Activated CD4-positive, alpha-beta T cell treated with anti-CD3 and anti-CD28 coated beads for 4 hours (primary cell): ENCODE measurements at regions not wholly inside any gene's neighbourhood (a gene's known extent, or its start where the extent isn't known, plus 50 kb on each side); places are given as distances from the start of the nearest gene placed in this dataset.
"Not testable (repeated sequence)": the region's sequence is repeated elsewhere in the genome, so short reads cannot be mapped to it uniquely, and the experiment has no call there.

Experiments
- DNase-seq, 2 donors: peaks; one replicate each; pipeline ENCODE4 v3.0.0-alpha.2; 2020

DNA sequence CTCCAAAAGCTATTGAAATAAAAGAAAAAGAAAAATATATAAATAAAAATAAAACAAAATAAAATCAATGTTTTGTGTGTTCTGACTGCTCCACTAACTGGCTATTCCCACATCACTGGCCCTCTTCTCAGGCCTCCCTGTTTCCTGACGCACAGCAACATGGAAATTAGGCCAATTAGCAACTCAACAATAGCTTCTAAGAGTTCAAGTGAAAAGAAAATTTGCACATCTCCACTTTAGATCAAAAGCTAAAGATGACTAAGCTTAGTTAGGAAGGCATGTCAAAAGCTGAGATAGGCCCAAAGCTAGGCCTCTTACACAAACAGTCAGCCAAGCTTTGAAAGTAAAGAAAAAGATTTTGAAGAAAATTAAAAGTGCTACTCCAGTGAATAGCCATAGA, 200.8 kb downstream of the DUSP6 start:
- DNase-seq = no peak

DNA sequence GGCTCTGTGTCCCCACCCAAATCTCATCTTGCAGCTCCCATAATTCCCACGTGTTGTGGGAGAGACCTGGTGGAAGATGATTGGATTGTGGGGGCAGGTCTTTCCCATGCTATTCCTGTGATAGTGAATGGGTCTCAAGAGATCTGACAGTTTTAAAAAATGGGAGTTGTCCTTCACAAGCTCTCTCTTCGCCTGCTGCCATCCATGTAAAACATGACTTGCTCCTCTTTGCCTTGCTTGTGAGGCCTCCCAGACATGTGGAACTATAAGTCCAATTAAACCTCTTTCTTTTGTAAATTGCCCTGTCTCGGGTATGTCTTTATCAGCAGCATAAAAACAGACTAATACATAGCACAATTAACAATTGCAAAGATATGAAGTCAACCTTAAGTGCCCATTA, 201.5 kb downstream of the DUSP6 start:
- not testable (repeated sequence) for DNase-seq

DNA sequence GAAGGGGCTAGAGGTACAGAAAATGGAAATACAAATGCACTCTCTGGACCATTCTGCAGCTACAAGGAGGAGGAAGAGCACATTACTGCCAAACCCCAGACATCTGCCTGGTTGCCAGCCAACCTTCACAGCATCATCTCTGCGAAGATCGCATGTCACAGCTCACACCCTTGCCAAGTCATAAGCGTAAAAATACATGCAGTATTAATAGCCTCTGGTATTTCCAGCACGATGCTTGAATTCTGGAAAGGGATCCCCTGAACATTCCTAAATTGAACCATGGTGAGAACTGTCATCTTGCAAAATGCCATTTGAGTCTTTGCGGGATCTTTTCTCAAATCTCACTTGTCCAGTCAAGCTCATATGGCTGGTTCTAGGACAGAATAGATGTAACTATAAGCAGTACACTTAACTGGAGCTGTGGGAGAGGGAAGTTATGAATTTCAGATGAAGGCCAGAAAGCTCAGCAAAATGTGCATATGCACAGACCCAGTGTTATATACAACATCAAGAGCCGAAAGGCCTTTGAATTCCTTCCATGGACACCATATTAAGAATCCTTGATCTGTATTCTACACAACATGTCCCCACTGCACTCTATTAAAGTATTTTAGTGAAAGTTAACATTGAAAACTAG, 211.6 kb downstream of the DUSP6 start:
- no peak for DNase-seq

DNA sequence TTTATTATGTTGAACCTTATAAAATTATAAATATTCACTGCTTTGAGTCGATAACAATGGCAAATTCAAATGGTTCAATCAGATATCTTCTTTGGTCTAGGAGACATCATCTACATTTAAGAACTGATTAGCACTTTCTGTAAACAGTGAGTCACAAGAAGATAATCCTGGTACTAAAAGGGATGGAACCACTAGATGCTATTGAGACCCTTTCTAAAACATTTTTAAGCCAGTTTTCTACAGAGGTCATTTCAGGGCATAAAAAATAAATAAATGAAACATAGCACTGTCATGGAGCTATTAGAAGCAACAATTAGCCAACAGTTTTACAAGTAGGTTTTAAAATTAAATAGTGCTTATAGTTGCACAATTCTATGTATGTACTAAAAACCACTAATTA, 212.2 kb downstream of the DUSP6 start:
- no peak for DNase-seq

DNA sequence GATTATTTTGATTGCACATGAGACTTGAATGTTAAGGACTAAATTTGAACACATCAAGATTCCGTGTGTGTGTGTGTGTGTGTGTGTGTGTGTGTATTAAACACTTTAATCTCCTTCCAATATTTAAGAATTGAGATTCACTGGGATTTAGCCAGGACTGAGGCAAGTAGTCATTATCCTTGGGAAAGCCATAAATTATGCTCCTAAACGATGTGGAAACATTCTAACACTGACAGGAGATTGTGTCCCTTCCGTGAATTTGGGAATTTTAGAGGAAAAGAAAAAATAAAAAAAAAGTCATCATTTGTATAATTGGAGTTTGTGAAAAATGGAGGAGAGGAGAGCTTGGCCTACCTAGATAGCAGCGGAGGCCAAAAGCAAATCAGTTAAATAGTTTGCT, 212.9 kb downstream of the DUSP6 start:
- no peak for DNase-seq

DNA sequence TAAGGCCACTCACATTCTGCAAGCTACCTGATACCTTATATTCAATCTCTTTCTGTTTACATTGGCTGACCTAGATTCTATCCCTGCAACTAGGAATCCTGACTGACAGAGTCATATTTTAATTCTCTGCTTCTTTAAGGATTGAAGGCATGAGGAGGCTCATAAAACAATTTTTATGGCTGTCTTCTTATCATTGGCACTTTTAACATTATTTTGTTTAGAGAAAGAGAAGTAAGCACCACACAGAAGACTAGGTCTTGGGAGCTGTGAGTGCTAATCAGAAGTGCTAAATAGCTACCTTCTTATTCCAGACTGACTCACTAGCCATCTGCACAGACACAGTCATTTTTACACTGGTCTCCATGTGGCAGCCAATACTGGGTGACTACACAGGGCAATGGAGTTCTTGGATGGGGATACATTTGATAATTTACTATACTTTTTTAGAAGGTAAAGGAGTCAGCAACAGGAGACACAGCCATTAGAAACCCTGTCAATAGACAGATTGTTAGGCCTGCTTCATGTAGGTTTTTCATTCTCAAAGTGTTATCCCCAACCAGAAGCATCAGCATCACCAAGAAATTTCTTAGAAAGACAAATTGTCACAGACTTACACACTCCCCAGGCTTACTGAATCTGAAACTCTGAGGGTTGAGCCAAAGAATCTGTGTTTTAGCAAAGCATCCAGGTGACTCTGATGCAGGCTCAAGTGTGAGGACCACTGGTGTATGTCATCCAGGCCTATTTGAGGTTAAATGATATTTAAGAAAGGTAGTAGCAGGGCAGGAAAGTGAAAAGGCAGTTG, 214.1 kb downstream of the DUSP6 start:
- no peak for DNase-seq

DNA sequence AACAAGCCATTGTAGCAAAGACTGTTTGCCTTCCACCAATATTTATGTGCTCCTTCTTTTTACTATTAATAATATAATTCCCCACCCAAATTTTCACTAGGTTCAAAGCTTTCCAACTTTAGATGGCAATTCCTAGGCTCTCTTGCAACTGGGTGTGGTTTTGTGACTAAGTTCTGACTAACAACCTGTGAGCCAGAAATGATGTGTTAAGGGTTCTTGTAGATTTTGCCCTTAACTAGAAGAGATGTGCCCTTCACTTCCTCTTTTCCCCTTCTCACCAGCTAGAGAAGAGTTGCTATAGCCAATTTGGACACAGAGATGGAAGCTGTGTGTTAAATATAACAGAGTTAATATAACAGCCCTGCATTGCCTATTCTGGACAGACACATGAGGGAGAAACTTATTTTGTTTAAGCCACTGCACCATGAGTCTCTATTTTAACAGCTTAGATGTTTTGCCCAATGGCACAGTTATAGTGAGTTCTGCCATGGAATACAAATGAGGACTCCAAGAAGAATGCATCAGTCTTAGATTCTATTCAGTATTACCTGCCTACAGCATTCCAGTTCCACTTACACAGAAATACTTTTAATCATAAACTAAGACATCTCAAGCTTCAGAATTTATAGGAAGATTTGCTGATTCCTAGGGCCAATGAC, 216.2 kb downstream of the DUSP6 start:
- DNase-seq = no peak

DNA sequence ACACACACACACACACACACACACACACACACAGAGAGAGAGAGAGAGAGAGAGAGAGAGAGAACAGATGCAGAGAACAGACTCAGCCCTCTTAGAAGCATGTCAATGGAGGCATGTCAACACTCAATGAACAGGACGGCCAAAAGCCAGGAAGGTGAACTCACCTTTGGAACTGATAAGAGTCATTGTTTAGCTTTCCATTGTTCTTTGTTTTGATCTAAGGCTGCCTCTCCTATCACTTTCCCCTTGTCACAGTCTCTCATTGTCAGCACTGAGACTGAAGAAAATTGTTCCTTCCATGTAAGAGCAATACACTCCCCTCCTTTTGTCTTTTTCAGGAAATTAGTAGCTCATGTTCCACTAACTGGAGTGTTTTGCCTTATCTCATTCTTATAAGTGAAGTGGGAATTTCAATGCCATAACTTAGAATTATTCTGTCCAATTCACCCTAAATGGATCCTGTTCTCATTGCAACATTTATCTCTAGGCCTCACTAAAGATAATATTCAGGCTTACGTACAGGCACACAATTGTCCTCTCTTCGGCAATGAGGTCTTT, 218.0 kb downstream of the DUSP6 start:
- DNase-seq = no peak

DNA sequence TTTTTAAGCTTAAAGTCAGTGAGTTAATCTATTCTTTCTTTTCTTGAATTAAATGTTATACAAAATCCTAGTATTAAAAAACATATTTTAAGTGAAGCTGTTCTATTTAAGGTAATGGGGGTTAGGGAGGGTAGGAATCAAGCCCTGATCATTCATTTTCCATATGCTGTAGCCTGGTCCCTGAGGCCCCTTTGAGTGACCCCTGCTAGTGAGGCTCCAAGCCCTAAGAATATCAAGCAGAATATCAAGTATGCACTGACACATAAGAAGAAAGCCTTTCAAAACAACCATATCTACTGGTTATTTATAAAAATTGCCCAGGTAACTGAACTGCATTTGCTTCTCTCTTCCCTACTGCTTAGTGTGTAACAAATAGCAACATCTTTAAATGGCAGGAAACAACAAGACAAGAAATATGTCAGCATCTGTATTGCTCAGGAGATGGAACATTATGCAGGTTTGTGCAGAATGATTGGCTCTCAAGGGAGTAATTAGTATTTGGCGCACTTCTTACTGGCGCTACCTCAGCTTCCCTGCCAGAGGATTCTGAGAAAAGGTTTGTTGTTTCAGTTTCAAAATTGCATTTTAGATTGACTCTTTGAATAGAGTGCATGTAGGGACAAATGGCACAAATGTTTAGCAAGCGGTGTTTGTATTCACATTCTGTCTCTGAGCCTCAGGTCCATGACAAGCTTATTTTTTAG, 223.0 kb downstream of the DUSP6 start:
- DNase-seq = no peak

DNA sequence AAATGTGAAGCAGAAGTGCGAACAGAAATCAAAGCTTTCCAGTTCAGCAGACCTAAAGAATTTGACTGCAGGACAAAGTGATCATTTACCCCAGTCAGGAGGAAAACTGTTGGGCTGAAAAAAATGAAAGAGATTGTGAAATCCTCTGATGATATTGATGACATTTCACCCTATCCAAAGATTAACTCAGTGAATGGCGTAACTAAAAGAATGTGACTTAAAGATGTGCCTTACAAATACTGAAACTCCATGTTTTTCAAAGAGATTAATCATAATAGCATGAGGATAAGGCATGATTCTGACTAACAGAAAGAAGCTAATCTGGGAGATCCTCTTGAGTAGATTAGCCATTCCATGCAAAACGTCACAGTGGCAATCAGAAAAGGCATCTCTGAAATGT, 225.6 kb downstream of the DUSP6 start:
- no peak for DNase-seq

DNA sequence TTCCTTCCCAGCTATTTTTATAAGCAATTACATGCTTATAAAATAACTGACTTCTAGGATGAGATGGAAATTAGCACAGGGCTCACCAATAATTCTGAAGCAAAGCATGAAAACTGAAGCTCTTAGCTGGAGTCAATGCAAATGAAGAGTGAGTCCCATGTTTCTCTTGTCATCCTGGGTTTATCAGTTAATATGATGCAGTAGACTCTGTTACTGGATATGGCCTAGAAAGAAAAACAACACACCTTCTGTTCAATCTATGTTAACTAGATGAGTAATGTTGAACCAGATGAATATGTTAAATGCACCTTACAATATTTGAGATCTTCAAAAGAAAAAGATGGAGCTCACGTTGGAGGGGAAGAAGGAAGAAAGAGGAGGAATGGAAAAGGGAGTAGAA, 229.4 kb downstream of the DUSP6 start:
- DNase-seq = no peak

DNA sequence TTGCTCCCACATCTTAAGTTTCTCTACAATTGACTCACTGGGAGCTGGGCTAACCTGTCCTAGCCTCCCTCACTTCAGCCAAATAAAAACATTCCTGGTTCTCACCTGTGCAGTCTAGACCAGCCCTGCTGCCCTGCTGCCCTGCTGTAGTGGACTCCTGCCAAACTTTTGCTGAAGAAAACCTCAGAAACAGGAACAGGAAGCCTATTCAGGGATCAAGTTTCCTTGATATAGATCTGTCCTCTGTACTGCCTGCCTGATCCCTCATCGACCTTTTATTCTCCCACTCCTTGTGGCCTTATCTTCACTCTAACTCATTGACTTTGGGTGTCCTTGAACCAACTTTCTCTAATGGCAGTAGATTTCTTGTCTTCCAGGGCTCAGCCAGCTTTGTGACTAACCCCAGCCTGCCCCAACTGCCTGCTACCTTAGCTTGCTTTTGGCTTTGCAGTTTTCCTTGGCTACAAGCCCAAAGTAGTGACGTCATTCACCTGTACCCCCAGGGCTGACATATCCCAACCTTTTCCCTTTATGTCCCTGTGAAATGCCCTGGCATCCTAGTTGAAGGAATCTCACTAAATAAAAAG, 234.8 kb downstream of the DUSP6 start:
- no peak for DNase-seq

DNA sequence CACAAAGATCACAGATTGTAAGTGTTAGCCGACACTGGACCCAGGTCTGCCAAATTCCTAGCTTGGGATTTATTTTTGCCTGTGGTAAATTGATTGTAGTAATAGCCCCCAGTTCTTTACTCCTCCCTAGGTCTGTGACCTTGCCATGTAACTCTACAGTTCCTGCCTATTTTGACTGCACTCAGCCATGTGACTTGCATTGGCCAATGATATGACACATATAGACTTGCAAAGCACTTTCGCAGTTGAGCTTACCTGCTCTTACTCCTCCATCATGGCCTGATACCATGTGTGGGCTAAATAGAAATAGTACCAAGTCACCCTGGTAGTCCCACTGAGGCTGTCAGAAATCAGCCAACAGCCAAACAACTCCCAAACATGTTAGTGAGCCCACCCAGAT, 240.3 kb downstream of the DUSP6 start:
- DNase-seq = no peak

DNA sequence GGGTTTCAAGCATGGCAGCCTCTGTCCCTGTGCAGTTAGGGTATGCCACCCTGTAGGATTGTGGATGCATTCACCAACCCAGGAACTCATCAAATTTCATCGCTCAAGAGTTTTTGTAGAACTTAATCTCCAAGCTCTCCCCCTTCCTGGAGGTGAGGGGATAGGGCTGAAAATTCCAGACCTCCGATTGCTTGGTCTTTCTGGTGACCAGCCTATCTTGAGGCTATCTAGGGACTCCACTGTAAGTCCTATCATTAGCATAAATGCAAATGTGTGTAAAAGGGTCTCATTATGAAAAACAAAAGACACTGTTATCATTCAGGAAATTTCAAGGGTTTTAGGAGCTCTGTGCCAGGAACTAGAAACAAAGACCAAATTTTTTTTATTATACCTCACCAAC, 244.0 kb downstream of the DUSP6 start:
- DNase-seq = no peak

DNA sequence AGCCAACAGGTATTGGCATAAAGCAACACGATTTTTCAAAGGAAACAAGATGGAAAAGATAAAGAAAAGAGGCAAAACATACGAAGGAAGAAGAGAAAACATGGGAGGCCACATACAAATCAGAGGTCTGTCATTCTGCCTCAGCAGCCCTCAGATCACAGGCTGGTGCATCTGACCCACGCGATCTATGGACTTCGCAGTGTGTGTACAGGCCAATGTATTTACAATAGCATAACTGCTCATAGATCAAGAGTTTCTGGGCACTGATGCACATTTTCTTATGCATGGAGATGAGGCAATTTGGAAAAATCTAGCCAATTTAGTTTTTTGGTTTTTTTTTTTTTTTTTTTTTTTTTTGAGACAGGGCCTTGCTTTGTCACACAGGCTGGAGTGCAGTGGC, 245.4 kb downstream of the DUSP6 start:
- no peak for DNase-seq

DNA sequence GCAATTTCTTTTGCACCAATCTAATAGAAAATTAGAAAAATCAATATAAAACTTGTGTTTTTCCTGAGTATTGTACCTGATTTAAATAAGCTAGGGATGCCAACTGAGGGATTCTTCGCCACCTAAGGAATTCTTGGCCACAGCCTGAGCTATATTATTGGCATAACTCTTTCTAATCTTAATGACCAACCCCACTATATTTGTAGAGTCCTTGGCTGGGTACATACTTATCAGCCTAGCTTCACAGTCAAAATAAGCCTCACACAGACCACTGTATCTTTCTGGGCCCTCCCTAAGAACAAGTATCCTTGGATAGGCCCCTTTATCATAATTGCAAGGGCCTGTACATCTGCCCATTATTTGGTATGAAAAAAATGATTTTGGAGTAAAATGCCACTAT, 247.1 kb downstream of the DUSP6 start:
- no peak for DNase-seq

DNA sequence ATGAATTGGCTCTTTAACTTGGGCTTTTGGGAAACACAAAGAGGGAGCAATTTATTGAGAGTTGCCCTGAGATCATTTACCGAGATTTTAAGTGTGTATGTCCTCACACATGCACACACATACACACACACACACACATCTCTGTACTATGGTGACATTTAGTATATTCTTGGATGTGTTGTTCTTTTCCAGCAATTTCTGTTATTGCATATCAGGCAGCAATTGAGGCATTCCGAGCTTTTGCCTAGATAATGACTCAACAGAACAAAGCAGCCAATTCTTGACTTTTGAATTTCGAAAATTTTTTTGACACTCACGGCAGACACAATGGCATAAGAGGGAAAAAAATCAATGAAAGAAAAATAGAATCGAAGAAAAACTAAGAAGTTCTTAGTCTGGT, 248.5 kb downstream of the DUSP6 start:
- no peak for DNase-seq

DNA sequence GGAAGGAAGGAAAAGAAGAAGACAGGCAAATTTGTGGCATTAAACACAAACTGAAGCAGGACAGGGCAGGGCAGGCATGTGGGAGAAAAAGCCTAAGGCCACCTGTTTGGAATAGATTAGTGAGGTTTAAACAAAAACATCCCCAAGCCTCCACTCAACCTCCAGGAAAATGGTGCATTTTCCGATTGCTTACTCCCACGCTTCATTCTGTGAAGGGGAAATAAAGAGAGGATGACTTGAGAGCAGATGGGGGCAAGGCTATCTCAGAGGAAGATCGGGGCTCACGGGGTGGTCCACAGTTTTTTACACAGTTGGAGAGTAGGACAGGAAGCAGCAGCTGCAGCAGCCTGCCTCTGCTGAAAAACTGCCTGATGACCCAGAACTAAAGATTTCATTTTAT, 250.9 kb downstream of the DUSP6 start:
- DNase-seq = no peak

DNA sequence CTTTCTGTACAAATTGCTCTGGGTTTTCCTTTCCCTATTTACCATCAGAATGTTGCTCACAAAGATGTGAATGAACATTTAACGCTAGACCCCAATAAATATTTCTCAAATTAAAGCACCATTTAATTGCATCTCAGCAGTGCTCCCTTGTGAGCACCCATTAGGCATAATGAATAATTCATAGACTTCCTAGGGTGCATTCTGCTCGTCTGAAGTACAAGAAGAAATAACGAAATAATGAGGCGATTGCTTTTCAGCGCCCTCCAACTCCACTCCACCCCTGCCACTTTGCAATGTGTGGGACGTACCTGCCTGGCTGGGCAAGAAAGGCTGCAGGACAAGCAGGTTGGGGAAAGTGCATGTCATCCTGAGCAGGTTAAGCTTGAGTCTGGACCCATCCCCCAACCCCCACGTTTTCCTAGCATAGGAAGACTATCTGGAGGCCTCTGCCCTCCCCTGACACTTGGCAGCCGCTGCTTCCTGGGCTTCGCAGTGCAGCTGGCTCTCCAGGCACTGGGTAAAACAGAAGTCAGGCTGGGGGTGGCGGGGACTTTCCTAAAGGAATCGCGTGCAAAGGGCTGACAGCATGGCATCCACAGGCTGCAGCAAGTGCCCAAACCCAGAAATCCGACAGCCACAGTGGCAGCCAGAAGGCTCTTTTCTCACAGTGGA, 253.7 kb downstream of the DUSP6 start:
- no peak for DNase-seq

DNA sequence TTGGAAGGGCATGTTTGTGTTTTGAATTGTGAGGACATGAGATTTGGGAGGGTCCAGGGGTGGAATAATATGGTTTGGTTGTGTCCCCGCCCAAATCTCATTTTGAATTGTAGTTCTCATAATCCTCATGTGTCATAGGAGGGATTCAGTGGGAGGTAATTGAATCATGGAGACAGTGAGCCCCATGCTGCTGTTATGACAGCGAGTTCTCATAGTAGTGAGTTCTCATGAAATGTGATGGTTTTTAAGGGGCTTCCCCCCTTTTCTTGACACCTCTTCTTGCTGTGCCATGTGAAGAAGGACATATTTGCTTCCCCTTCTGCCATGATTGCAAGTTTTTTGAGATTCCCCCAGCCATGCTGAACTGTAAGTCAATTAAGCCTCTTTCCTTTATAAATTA, 260.0 kb downstream of the DUSP6 start:
- no peak for DNase-seq

DNA sequence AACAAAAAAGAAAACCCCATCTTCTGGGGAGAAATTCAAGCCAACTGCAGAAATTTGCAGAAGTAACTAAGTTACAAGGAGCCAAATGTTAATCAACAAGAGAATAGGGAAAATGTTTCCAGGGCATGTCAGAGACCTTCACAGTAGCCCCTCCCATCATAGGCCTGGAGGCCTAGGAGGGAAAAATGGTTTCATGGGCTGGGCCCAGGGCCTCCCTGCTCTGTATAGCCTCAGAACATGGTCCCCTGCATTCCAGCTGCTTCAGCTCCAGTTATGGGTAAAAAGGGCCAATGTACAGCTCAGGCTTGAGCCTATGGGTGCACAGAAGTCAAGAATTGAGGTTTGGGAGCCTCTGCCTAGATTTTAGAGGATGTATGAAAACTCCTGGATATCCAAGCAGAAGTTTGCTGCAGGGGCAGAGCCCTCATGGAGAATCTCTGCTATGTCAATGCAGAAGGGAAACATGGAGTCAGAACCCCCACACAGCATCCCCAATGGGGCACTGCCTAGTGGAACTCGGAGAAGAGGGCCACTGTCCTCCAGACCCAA, 260.9 kb downstream of the DUSP6 start:
- DNase-seq = no peak

DNA sequence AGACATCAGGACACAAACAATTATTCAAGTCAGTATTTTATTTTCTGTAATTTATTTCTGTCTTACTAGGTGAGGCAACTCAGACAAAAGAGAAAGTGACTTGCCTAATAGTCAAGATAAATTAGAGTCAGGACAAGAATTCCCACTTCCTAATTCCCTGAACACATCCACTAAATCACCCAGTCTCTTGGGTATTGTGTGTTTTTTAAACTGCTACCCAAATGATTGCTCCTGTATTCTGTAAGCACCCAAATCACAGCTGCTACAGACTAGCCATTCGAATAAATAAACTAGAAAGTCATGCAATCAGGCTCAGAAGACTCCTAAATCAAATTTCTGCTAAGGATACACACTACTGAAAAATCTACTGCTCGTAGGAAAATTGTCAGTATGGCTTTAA, 263.0 kb downstream of the DUSP6 start:
- no peak for DNase-seq
